ENCODE measurements at regions not wholly inside any gene's neighbourhood (a gene's known extent, or its start where the extent isn't known, plus 50 kb on each side); places are given as distances from the start of the nearest gene placed in this dataset.

GRCh38 chr16:86663685-86664521 lies 85.6 kb downstream of the FOXL1 start:
- no peak for DNase-seq (ENCODE audit: low read depth in 2 of 3, low spot score in 2 of 3)

GRCh38 chr16:86664522-86665318 lies 86.4 kb downstream of the FOXL1 start:
- DNase-seq (ENCODE audit: low read depth in 2 of 3, low spot score in 2 of 3) = peak in 2 of 3 donors; percentile 36 to 50

- DNase-seq (ENCODE audit: low read depth in 2 of 3, low spot score in 2 of 3) = no peak
These were observed 86.9 kb downstream of the FOXL1 start for GRCh38 chr16:86665319-86665675.

- no peak for DNase-seq (ENCODE audit: low read depth in 2 of 3, low spot score in 2 of 3)
These were observed 87.6 kb downstream of the FOXL1 start for GRCh38 chr16:86665929-86666328.

GRCh38 chr16:86667035-86667434 lies 88.7 kb downstream of the FOXL1 start:
- no peak for DNase-seq (ENCODE audit: low read depth in 2 of 3, low spot score in 2 of 3)

GRCh38 chr16:86668136-86668910 lies 90.0 kb downstream of the FOXL1 start:
- DNase-seq (ENCODE audit: low read depth in 2 of 3, low spot score in 2 of 3) = no peak

GRCh38 chr16:86669285-86669805 lies 91.0 kb downstream of the FOXL1 start:
- no peak for DNase-seq (ENCODE audit: low read depth in 2 of 3, low spot score in 2 of 3)

GRCh38 chr16:86669937-86670749 lies 91.8 kb downstream of the FOXL1 start:
- DNase-seq (ENCODE audit: low read depth in 2 of 3, low spot score in 2 of 3) = no peak

GRCh38 chr16:86670750-86671234 lies 92.4 kb downstream of the FOXL1 start:
- DNase-seq (ENCODE audit: low read depth in 2 of 3, low spot score in 2 of 3) = no peak

GRCh38 chr16:86671486-86672178 lies 93.3 kb downstream of the FOXL1 start:
- no peak for DNase-seq (ENCODE audit: low read depth in 2 of 3, low spot score in 2 of 3)

GRCh38 chr16:86672179-86672863 lies 94.0 kb downstream of the FOXL1 start:
- DNase-seq (ENCODE audit: low read depth in 2 of 3, low spot score in 2 of 3) = no peak

GRCh38 chr16:86673090-86673955 lies 95.0 kb downstream of the FOXL1 start:
- no peak for DNase-seq (ENCODE audit: low read depth in 2 of 3, low spot score in 2 of 3)

GRCh38 chr16:86673956-86674453 lies 95.7 kb downstream of the FOXL1 start:
- DNase-seq (ENCODE audit: low read depth in 2 of 3, low spot score in 2 of 3) = no peak

GRCh38 chr16:86676254-86676670 lies 97.9 kb downstream of the FOXL1 start:
- no peak for DNase-seq (ENCODE audit: low read depth in 2 of 3, low spot score in 2 of 3)

- DNase-seq (ENCODE audit: low read depth in 2 of 3, low spot score in 2 of 3) = no peak
These were observed 101.1 kb downstream of the FOXL1 start for GRCh38 chr16:86679490-86679889.

- DNase-seq (ENCODE audit: low read depth in 2 of 3, low spot score in 2 of 3) = no peak
These were observed 101.8 kb downstream of the FOXL1 start for GRCh38 chr16:86680162-86680561.

- DNase-seq (ENCODE audit: low read depth in 2 of 3, low spot score in 2 of 3) = no peak
These were observed 102.3 kb downstream of the FOXL1 start for GRCh38 chr16:86680661-86681030.
